Retina (tissue), 1 donor: ENCODE measurements at regions not wholly inside any gene's neighbourhood (a gene's known extent, or its start where the extent isn't known, plus 50 kb on each side); places are given as distances from the start of the nearest gene placed in this dataset.
"Not testable (repeated sequence)": the region's sequence is repeated elsewhere in the genome, so short reads cannot be mapped to it uniquely, and the experiment has no call there.

Experiments used
- DNase-seq: peaks from one replicate; pipeline ENCODE4 v3.0.0-alpha.2; 2016

GRCh38 chr2:118791483-118791882 lies 56.0 kb downstream of the EN1 start:
- no peak for DNase-seq

DNA sequence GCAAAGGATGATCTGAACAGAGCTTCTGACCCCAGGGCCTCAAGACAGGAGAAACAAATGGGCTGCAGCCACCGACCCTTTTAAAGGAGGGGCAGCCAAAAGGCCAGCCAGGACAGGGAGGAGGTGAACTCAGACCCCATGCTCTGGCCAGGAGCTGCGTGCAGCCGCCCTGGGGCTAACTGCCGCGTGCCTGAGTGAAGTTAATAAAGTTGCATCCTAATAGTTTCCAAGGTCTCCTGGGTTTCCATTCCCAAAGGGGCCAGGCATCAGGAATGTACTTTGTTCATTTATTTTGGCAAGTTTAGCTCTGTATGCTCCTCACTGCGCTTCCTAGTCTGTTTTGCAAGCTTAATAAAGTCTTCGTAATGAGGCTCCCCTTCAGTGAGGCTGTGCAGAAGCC lies 60.7 kb downstream of the EN1 start:
- DNase-seq: no peak

DNA sequence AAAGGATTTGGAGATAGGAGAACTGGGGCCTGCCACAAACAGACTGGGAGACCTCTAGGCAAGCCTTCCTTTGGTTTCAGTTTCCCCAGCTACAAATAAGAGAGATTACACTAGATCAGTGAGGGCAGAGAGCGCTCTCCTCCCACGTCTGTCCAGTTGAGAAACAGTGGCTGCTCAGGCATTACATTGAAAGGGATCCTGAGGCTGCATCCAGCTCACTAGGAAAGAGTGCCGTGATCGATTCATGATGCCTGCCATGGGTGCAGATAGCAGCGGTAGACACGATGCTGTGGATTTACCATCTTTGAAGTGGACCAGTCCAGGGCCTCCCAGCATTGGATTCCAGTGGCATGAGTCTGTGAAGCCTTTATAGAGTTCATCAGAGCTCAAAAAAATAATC lies 62.6 kb downstream of the EN1 start:
- DNase-seq: no peak

DNA sequence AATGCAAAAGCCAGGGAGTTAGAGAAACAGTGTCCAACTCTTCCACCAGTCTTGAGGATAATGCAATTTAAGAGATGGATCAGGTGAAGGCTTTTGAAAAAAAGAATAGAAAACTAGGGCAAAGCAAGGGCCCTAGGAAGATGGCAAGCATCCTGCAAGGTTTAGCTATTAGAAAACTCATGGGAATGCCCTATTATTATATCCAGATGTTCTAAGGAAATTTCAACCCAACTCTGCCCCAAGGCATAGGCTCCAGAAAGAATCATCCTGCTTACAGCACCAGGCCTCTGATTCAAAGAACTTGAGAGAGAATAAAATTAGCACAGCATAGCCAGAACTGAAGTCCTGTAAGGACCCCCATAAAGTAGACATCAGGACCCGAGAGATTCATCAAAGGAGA lies 68.1 kb downstream of the EN1 start:
- DNase-seq: no peak

GRCh38 chr2:118774458-118775133 lies 72.9 kb downstream of the EN1 start:
- peak; percentile 84 for DNase-seq

DNA sequence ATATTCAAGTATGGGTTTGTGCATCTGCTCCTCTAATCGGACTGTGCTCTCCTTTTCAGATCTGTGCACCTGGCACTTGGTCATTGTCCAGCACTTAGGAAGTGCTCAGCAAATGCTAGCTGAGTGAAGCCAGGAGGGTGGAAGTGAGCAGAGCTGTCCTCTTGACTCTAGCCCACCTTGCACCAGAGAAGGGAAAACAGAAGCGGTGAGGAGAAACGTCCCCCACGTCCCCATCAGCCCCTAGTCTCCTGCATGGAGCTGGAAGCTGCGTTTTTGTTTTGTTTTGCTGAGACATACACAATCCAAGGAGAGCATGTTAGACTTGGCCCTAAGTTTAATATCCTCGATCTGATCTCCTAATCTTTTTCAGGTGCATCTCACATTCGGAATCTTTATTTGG lies 73.6 kb downstream of the EN1 start:
- peak; percentile 10 for DNase-seq

GRCh38 chr2:118772487-118773200 lies 74.8 kb downstream of the EN1 start:
- DNase-seq: no peak

DNA sequence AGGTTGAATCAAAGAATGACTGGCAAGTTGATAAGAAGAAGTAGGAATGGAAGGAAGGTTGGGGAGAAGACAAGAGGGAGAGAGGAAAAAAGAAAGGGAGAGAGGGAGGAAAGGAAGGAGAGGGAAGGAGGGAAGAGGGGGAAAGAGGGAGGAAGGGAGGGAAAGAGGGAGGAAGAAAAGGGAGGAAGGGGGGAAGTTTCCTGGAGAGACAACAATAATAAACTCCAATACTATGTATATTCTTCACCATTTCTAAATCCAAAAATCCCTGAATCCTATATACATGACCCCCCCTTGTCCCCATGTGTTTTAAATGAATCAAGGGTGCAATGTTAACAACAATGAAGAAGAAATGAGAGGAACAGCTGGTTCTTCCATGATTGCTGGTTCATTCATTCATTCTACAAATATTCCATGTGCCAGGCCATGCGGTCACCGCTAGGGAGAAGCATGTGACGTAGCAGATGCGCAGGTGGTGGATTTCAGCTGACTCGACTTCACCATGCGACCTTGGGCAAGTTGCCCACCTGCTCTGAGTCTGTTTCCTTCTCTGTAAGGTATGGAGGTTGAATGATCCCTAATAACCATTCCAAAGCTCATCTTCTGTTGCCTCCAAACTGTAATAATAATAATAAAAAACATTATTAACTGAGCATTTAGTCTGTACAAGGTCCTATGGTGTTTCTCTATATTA lies 77.6 kb downstream of the EN1 start:
- no peak for DNase-seq

DNA sequence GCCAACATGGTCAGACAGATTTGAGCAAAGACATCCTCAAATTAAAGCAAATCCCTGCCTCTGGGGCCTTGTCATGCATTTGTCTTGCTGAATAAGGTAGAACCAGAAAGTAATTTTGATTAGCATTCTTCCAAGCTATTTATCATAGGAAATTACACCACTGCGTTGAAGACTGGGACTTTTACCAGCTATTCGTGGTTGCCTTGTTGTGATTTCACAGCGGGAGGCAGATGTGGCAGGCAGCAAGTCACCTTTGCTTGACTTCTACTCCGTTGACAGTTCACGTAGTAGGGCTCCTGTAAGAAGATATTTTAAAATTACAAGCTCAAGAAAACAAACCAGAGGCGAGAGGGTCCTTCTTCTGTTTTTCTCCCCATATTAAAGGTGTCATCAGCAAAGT lies 80.6 kb downstream of the EN1 start:
- DNase-seq: no peak

DNA sequence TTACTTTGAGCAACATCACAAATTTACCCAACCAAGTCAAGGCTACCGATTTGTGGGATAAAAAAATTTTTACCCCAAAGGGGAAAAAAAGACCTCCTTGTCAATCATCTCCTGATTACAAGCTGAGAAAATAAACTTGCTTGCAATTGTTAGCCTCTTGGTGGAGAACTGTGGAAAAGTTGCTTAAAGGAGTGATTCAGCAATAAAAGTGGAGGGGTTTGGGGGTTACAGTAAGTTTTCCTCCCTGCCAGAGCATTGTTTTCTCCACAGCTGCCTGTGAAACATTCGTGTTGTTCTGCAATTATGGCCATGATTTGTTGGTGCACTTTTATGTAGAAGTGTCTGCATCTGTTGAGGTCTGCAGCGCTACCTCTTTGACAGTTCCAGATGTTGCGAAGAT lies 82.6 kb downstream of the EN1 start:
- DNase-seq: no peak

DNA sequence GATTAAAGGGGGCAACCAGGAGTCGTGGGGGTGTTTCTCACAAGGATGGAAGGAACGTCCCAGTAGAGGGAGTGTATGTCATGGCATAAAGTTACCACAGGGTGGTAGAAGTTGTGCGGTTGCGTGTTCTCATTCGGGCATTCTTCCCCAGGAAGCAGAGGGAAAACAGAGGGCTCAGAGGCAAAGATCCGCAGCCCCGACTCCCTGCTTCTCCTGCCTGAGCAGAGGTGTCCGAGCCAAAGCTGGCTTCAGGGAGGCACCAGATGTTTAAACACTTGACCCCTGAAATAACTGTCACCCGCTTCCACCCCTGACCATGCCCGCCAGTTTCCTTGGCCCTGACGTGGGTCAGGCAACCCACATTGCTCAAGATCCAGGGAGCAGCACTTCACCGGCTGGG lies 83.7 kb downstream of the EN1 start:
- DNase-seq: peak; percentile 27

DNA sequence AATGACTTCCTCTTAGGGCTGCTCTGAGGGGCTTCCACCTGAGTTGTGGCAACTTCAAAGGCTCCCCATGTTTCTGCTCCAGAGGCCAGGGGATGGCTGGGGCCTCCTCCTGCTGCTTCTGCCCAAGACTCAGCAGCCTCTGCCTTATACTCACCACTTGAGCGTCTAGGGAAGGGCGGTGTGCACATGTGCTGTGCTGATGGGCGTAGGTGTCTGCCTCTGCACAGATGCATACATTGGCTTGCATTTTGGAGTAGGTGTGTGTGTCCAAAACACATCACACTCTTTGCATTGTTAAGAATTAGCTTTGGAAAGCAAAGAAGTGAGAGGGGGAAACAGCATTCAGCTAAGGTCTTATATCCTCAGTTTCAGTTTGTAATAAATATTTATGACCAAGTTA lies 85.2 kb downstream of the EN1 start:
- DNase-seq: no peak

DNA sequence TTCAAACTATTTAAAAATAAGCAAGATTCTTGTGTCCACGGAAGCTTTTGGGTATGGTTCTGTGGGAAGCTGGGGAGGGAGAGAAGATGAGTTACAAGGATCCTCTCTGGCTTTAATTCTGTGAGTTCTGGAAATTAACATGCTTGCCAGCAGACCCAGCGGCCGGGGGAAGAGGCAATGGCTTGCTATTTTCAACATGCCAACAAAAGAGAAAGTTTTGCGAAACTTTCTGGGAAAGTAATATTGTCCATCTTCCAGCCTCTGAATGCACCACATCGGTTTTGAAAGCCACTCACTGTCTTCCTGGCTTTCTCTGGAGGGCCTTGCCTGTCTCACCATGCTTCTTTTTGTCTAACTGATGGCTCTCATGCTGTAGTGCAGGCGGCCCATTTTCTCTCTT lies 85.7 kb downstream of the EN1 start:
- DNase-seq: no peak

DNA sequence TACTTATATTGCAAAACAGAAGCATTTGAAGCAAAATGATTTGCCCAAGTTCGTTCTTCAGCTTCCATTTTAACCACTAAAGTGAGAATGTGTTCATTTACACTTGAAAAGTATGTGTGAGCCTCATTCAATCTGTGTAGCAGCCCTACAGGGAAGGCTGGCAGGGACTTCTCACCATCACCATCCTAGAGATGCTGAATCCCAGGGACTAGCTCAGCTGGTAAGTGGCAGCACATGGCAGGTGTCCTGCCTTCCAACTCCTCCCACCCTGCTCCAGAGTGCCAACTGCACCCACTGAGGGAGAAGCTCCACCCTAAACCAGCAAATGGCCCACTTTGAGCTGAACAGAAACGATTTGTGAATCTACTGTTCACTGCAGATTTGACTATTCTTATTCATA lies 91.5 kb downstream of the EN1 start:
- no peak for DNase-seq

DNA sequence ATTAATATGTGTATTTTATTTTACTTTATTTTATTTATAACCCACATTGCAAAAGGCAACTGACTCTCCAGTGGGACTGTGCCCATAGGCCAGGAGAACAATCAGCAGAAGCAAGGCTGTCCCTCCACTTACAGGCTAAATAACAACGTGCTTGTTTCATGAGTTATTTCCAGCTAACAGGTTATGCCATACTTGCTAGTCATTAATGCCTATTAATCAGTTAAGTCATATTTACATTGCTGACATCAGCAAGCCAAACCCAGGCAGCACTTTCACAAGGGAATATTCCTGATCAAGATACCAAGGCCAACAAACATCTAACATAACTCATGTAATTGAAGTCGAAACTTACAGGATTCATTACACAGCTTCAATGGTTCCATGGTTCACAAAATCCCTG lies 92.1 kb downstream of the EN1 start:
- DNase-seq: no peak

DNA sequence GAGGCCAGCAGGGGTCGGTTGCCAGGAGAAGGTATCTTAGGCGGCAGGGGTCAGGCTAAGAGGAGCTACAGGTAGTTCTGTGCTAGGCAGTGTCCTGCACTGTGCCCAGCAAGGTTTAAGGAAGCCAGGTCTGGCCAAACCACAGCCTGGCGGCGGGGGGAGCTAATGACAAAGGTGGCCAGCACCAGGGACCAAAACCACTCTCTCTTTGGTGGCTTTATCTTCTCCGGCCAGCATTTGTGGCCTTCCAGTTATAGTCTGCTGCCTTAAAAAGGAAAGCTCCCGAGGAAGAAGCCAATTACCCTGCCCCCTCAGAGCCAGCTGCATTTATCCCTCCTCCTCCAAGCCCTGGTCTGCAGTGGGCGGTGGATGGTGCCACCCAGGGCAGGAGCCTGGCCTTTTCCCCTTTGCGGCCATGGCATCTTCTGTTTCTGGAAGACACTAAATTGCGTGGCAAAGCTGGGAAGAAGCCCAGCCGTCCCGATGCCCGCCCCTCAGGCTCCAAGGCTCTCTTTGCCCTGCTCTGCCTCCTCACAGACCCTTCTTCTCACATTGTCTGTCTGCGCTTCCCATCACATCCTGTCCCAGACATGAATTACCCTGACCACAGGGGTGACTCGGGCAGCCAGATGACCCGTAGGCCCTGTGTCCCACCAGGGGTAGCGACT lies 94.6 kb downstream of the EN1 start:
- DNase-seq: no peak

DNA sequence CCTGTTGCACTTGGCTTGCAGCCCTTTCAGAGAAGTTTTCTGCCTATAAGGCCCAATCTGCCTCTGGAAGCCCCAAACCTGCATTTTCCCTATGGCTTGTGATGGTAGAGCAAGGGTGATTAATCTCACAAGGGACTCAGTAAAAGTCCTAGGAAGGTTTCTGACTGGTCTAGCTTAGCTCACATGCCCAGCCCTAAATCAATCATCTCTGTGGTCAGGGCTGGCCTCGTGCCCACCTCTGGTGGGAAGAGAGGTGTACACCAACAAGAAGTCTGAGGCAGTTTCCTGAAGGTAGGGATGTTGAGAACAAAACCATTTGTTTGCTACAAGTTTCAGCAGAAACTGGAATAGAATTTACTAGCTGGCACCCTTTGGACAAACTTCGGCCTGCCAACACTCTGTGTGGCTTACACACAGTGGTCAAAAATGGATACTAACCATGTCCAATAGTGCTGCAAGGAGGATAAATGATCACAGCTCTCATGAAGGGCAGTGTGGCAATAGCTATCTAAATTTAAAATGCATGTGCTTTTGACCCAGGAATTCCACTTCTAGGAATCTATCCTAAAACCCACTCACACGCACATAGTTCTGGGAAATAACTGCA lies 96.4 kb downstream of the EN1 start:
- DNase-seq: no peak

DNA sequence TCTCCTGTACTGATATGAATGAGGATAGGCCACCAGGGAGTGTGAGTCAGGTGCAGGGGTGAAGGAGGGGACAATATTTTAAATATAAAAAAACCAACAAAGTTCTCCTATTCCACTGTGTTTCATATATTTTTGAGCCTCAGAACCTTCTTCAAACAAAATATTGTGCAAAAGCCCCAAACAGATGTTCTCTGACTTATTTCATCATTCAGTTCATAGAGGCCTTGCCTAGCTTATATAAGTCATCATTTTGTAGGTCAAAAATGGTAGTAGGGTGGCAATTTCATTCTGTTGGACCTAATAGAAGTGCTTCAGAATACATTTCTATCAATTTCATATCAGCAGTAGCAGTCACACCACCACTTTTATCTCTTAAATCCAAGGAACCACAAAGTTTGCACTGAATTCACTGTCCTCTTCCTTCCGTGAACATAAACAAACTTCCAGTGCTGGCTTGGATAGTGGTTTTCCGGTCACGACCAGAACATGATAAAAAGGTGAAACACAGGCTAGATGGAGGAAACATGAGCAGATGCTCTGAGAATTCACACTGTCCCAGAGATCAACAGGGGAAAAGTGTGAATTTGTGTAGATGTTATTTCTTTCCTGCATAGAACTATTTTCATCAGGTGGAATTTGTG lies 99.1 kb downstream of the EN1 start:
- no peak for DNase-seq

GRCh38 chr2:118747637-118748036 lies 99.8 kb downstream of the EN1 start:
- no peak for DNase-seq

GRCh38 chr2:118747066-118747465 lies 100.4 kb downstream of the EN1 start:
- DNase-seq: no peak

DNA sequence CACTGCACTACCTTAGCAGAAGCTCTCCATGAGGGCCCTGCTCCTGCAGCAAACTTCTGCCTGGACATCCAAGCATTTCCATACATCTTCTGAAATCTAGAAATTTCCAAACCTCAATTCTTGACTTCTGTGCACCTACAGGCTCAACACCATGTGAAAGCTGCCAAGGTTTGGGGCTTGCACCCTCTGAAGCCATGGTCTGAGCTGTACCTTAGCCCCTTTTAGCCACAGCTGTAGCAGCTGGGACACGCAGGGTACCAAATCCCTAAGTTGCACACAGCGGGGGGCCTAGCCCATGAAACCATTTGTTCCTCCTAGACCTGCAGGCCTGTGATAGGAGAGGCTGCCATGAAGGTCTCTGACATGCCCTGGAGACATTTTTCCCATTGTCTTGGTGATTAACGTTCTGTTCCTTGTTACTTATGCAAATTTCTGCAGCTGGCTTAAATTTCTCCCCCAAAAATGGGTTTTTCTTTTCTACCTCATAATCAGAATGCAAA lies 102.7 kb downstream of the EN1 start:
- not testable (repeated sequence) for DNase-seq

- no peak for DNase-seq
Observed at GRCh38 chr2:118738524-118739308, 108.7 kb downstream of the EN1 start.
